SK-N-DZ (cell line): ENCODE measurements at regions not wholly inside any gene's neighbourhood (a gene's known extent, or its start where the extent isn't known, plus 50 kb on each side); places are given as distances from the start of the nearest gene placed in this dataset.

Source experiments
- small RNA-seq, 2 experiments: library from RNA; depleted of rRNA; stranded (forward); fragments of <200 nt; gene quantifications; one replicate each; pipeline ENCODE3, GENCODE V24; 2014

Small RNAs in the stretch of these regions (small RNA-seq; reads per million reads assigned to genes)
- gene AC090517.1 (0 reads per million in 2 experiments), gene AC090517.3 (0 reads per million in 2 experiments)
